GM12872 (cell line): ENCODE measurements at regions not wholly inside any gene's neighbourhood (a gene's known extent, or its start where the extent isn't known, plus 50 kb on each side); places are given as distances from the start of the nearest gene placed in this dataset.

Experiments used
- TF ChIP-seq, protein P1 (sequence below): IDR thresholded peaks from 3 replicates; pipeline ENCODE4 v1.5.1; 2011; ENCODE audit warnings: low read depth, mild to moderate bottlenecking, low read length, moderate library complexity; ENCODE audit not compliant: insufficient read depth

GRCh38 chr2:176645494-176645893 is 376.3 kb downstream of the MTX2 start:
- TF ChIP-seq, protein P1, sequence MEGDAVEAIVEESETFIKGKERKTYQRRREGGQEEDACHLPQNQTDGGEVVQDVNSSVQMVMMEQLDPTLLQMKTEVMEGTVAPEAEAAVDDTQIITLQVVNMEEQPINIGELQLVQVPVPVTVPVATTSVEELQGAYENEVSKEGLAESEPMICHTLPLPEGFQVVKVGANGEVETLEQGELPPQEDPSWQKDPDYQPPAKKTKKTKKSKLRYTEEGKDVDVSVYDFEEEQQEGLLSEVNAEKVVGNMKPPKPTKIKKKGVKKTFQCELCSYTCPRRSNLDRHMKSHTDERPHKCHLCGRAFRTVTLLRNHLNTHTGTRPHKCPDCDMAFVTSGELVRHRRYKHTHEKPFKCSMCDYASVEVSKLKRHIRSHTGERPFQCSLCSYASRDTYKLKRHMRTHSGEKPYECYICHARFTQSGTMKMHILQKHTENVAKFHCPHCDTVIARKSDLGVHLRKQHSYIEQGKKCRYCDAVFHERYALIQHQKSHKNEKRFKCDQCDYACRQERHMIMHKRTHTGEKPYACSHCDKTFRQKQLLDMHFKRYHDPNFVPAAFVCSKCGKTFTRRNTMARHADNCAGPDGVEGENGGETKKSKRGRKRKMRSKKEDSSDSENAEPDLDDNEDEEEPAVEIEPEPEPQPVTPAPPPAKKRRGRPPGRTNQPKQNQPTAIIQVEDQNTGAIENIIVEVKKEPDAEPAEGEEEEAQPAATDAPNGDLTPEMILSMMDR, result no peak

DNA sequence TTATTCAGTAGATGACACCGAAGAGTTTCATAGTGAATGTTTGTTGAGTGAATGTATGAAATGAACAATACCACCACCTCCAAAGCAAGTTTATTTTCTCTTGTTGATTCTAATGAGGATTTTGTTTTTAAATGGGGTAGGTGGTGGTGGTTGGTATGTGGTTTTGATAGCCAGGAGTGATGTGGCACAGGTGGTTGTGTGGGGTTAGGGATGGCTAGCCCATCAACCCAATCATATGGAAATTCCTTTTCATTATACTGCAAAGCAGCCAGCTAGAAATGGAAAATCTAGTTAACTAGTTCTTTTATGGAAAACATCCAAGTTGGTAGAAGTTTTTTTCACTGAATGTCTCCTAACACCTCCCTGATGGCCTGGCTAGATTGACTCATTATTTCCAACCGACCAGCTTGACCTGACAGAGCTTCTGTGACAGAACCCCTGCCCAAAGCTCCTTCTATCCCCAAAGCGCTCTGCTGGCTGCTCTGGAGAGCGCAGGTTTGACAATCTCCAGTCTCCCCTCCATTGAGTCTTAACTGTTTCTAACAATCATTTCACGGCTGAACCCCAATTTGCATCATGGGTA is 376.9 kb downstream of the MTX2 start:
- TF ChIP-seq, protein P1, result no peak

- TF ChIP-seq, protein P1, result no peak
These were observed 378.3 kb downstream of the MTX2 start for GRCh38 chr2:176647325-176648165.

GRCh38 chr2:176648700-176649297 is 379.6 kb downstream of the MTX2 start:
- TF ChIP-seq, protein P1, result no peak

GRCh38 chr2:176650104-176650837 is 381.0 kb downstream of the MTX2 start:
- TF ChIP-seq, protein P1, result peak; percentile 24; the same call in 1 of the 3 replicates

- TF ChIP-seq, protein P1, result no peak
These were observed 381.8 kb downstream of the MTX2 start for GRCh38 chr2:176650838-176651555.
